ENCODE measurements at regions not wholly inside any gene's neighbourhood (a gene's known extent, or its start where the extent isn't known, plus 50 kb on each side); places are given as distances from the start of the nearest gene placed in this dataset.

- DNase-seq: no peak
Observed at GRCh38 chr9:89983411-89983810, 378.6 kb downstream of the GADD45G start.

- DNase-seq: no peak
Observed at GRCh38 chr9:89984214-89984613, 379.4 kb downstream of the GADD45G start.

GRCh38 chr9:89985068-89985467, 380.3 kb downstream of the GADD45G start:
- peak; percentile 35 for DNase-seq

- no peak for DNase-seq
Observed at GRCh38 chr9:89986190-89986589, 381.4 kb downstream of the GADD45G start.

GRCh38 chr9:89988458-89988857, 383.6 kb downstream of the GADD45G start:
- DNase-seq: no peak

GRCh38 chr9:89991204-89991790, 386.5 kb downstream of the GADD45G start:
- DNase-seq: no peak

- no peak for DNase-seq
Observed at GRCh38 chr9:89992326-89993198, 387.8 kb downstream of the GADD45G start.

GRCh38 chr9:89993678-89994630, 389.1 kb downstream of the GADD45G start:
- DNase-seq: peak; percentile 18

GRCh38 chr9:89994988-89995613, 390.3 kb downstream of the GADD45G start:
- no peak for DNase-seq

GRCh38 chr9:89996116-89996515, 391.3 kb downstream of the GADD45G start:
- DNase-seq: no peak

- peak; percentile 24 for DNase-seq
Observed at GRCh38 chr9:89996773-89997172, 392.0 kb downstream of the GADD45G start.

GRCh38 chr9:89998633-89999032, 393.8 kb downstream of the GADD45G start:
- no peak for DNase-seq

GRCh38 chr9:89999176-89999533, 394.3 kb downstream of the GADD45G start:
- no peak for DNase-seq

- DNase-seq: peak; percentile 86
Observed at GRCh38 chr9:89999534-90000370, 394.9 kb downstream of the GADD45G start.

GRCh38 chr9:90000925-90001324, 396.1 kb downstream of the GADD45G start:
- DNase-seq: peak; percentile 50

GRCh38 chr9:90001747-90002146, 396.9 kb downstream of the GADD45G start:
- DNase-seq: no peak

GRCh38 chr9:90002397-90003271, 397.8 kb downstream of the GADD45G start:
- no peak for DNase-seq

- DNase-seq: no peak
Observed at GRCh38 chr9:90005388-90005787, 400.6 kb downstream of the GADD45G start.

GRCh38 chr9:90007516-90008440, 403.0 kb downstream of the GADD45G start:
- no peak for DNase-seq

GRCh38 chr9:90009447-90009846, 404.6 kb downstream of the GADD45G start:
- no peak for DNase-seq

Data from NCI-H82 (cell line).